ENCODE measurements at regions not wholly inside any gene's neighbourhood (a gene's known extent, or its start where the extent isn't known, plus 50 kb on each side); places are given as distances from the start of the nearest gene placed in this dataset.

DNA sequence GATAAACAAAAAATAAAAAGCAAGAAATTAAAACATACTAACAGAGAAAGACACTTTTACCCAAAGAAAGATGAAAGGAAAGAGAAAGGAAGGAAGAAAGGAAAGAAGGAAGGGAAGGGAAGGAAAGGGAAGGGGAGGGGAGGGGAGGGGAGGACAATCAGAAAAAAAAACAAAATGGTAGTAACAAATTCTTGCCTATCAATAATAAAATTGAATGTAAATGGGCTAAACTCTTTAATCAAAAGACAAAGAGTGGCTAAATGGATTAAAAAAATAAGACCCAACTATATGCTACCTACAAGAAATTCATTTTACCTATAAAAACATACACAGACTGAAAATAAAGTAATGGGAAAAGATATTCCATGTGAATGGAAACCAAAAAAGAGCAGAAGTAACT lies 372.9 kb upstream of the NFIA start:
- TF ChIP-seq POLR2A (IDR thresholded peaks at IDR 0.05; ENCODE audit: borderline replicate concordance, extremely low read depth, insufficient read depth, insufficient read length), result no peak
- TF ChIP-seq, protein P1, sequence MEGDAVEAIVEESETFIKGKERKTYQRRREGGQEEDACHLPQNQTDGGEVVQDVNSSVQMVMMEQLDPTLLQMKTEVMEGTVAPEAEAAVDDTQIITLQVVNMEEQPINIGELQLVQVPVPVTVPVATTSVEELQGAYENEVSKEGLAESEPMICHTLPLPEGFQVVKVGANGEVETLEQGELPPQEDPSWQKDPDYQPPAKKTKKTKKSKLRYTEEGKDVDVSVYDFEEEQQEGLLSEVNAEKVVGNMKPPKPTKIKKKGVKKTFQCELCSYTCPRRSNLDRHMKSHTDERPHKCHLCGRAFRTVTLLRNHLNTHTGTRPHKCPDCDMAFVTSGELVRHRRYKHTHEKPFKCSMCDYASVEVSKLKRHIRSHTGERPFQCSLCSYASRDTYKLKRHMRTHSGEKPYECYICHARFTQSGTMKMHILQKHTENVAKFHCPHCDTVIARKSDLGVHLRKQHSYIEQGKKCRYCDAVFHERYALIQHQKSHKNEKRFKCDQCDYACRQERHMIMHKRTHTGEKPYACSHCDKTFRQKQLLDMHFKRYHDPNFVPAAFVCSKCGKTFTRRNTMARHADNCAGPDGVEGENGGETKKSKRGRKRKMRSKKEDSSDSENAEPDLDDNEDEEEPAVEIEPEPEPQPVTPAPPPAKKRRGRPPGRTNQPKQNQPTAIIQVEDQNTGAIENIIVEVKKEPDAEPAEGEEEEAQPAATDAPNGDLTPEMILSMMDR (IDR thresholded peaks at IDR 0.05 in 2 of 3, conservative IDR thresholded peaks at IDR 0.05 in 1 of 3; ENCODE audit: borderline replicate concordance in 1 of 3, insufficient read depth in 1 of 3, low read depth in 2 of 3, low read length in 2 of 3), result no peak
- TF ChIP-seq FOSL1 (IDR thresholded peaks at IDR 0.05; ENCODE audit: low read depth), result no peak
- TF ChIP-seq SP1 (IDR thresholded peaks at IDR 0.05; ENCODE audit: low read depth), result no peak
- TF ChIP-seq POLR2AphosphoS5 (IDR thresholded peaks at IDR 0.05; ENCODE audit: low read depth, low read length), result no peak

All from HCT116 (cell line).